Astrocyte (in vitro differentiated cells and primary cell): ENCODE measurements at regions not wholly inside any gene's neighbourhood (a gene's known extent, or its start where the extent isn't known, plus 50 kb on each side); places are given as distances from the start of the nearest gene placed in this dataset.

Experiments used
- DNase-seq: peaks from one replicate; pipeline ENCODE4 v3.0.0-alpha.2; 2010; ENCODE audit warnings: low read depth
- FAIRE-seq: peaks from 2 replicates; lab custom pipeline; 2011; peaks lifted over from hg19 to GRCh38; lab: Jason Lieb, UNC
- H2AFZ ChIP-seq: 2 replicates; pipeline ENCODE4 v1.6.0; 2012; ENCODE audit warnings: low read depth, low read length, inconsistent platforms
- H3K27ac ChIP-seq: 2 replicates; pipeline ENCODE4 v1.5.1; 2011; ENCODE audit warnings: low read depth, low read length, inconsistent platforms
- H3K27me3 ChIP-seq: 2 replicates; pipeline ENCODE4 v1.6.0; 2011; ENCODE audit warnings: low read length, inconsistent platforms; ENCODE audit not compliant: insufficient read depth
- H3K36me3 ChIP-seq: 2 replicates; pipeline ENCODE4 v1.5.1; 2011; ENCODE audit warnings: low read length, inconsistent platforms; ENCODE audit not compliant: insufficient read depth
- H3K4me1 ChIP-seq: 2 replicates; pipeline ENCODE4 v1.5.1; 2011; ENCODE audit warnings: low read length, inconsistent platforms; ENCODE audit not compliant: insufficient read depth
- H3K4me2 ChIP-seq: 2 replicates; pipeline ENCODE4 v1.6.0; 2012; ENCODE audit warnings: low read length, inconsistent platforms
- H3K4me3 ChIP-seq: 2 replicates; pipeline ENCODE4 v1.5.1; 2011; ENCODE audit warnings: low read depth, mild to moderate bottlenecking, low read length, inconsistent platforms; ENCODE audit not compliant: insufficient read depth
- H3K79me2 ChIP-seq: 2 replicates; pipeline ENCODE4 v1.6.0; 2012; ENCODE audit warnings: mild to moderate bottlenecking, low read length, inconsistent platforms; ENCODE audit not compliant: insufficient read depth
- H3K9ac ChIP-seq: 2 replicates; pipeline ENCODE4 v1.6.0; 2012; ENCODE audit warnings: mild to moderate bottlenecking, low read length, inconsistent platforms
- H3K9me3 ChIP-seq: 2 replicates; pipeline ENCODE4 v1.5.1; 2012; ENCODE audit warnings: low read depth, mild to moderate bottlenecking, low read length, inconsistent platforms; ENCODE audit not compliant: insufficient read depth
- H4K20me1 ChIP-seq: 2 replicates; pipeline ENCODE4 v1.6.0; 2012; ENCODE audit warnings: low read length, inconsistent platforms; ENCODE audit not compliant: insufficient read depth
- H3K27ac Mint-ChIP-seq: one replicate; pipeline ENCODE4 v1.8.0; 2021; ENCODE audit warnings: mild to moderate bottlenecking, mixed read lengths; ENCODE audit not compliant: unreplicated experiment
- H3K27me3 Mint-ChIP-seq: one replicate; pipeline ENCODE4 v1.8.0; 2021; ENCODE audit warnings: low read depth, mixed read lengths; ENCODE audit not compliant: unreplicated experiment
- H3K36me3 Mint-ChIP-seq: one replicate; pipeline ENCODE4 v1.8.0; 2021; ENCODE audit warnings: low read depth, mixed read lengths; ENCODE audit not compliant: unreplicated experiment
- H3K4me1 Mint-ChIP-seq: one replicate; pipeline ENCODE4 v1.8.0; 2021; ENCODE audit warnings: low read depth, mixed read lengths; ENCODE audit not compliant: unreplicated experiment
- H3K4me3 Mint-ChIP-seq: one replicate; pipeline ENCODE4 v1.8.0; 2021; ENCODE audit warnings: mild to moderate bottlenecking, moderate library complexity, mixed read lengths; ENCODE audit not compliant: unreplicated experiment
- H3K9me3 Mint-ChIP-seq: one replicate; pipeline ENCODE4 v1.8.0; 2021; ENCODE audit warnings: mild to moderate bottlenecking, mixed read lengths; ENCODE audit not compliant: unreplicated experiment
- EZH2 ChIP-seq: IDR thresholded peaks from 2 replicates; pipeline ENCODE4 v1.6.1; 2012; ENCODE audit warnings: mild to moderate bottlenecking, low read length, inconsistent platforms; ENCODE audit not compliant: insufficient read depth
- TF ChIP-seq, protein P1 (sequence below): IDR thresholded peaks from 2 replicates; pipeline ENCODE4 v1.5.1; 2011; ENCODE audit warnings: low read depth, mild to moderate bottlenecking, inconsistent platforms, low read length, moderate library complexity; ENCODE audit not compliant: insufficient read depth

DNA sequence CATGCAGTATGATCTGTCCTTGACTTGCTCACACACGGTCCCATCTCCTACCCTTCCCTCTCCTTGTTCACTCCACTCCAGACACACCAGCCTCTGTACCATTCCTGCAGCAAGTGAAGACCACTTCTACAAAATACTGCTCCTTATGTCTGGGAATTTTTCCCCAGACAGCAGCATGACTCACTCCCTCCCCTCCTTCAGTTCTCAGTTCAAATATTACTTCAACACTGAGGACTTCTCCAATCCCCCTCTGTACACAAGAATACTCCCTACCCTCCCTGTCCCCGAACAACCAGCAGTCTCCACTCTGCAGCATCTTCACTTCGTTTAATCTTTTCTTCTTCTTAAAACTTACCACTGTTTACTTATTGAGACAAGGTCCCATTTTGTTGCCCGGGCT is 474.0 kb downstream of the GPAM start:
- peaks cover 18% of the 10 kb centered on the region for H3K4me1 Mint-ChIP-seq
- no peaks in the 10 kb centered on the region for H3K27me3 ChIP-seq
- peaks cover 9% of the 10 kb centered on the region for H3K9me3 ChIP-seq
- H3K36me3 ChIP-seq = no peaks in the 10 kb centered on the region
- no peak for TF ChIP-seq EZH2
- TF ChIP-seq, protein P1, sequence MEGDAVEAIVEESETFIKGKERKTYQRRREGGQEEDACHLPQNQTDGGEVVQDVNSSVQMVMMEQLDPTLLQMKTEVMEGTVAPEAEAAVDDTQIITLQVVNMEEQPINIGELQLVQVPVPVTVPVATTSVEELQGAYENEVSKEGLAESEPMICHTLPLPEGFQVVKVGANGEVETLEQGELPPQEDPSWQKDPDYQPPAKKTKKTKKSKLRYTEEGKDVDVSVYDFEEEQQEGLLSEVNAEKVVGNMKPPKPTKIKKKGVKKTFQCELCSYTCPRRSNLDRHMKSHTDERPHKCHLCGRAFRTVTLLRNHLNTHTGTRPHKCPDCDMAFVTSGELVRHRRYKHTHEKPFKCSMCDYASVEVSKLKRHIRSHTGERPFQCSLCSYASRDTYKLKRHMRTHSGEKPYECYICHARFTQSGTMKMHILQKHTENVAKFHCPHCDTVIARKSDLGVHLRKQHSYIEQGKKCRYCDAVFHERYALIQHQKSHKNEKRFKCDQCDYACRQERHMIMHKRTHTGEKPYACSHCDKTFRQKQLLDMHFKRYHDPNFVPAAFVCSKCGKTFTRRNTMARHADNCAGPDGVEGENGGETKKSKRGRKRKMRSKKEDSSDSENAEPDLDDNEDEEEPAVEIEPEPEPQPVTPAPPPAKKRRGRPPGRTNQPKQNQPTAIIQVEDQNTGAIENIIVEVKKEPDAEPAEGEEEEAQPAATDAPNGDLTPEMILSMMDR = no peak
- H2AFZ ChIP-seq = no peak overlapping the region
- H3K27ac Mint-ChIP-seq = peak overlapping the region; percentile 6
- no peak for DNase-seq
- H3K9ac ChIP-seq = no peak overlapping the region
- no peak overlapping the region for H3K4me2 ChIP-seq
- FAIRE-seq = no peak
- no peak overlapping the region for H3K27ac ChIP-seq
- no peak overlapping the region for H3K4me3 Mint-ChIP-seq
- no peak overlapping the region for H3K4me3 ChIP-seq
- peaks cover 11% of the 10 kb centered on the region for H3K9me3 Mint-ChIP-seq
- no peaks in the 10 kb centered on the region for H3K4me1 ChIP-seq
- no peaks in the 10 kb centered on the region for H3K79me2 ChIP-seq
- H4K20me1 ChIP-seq = no peaks in the 10 kb centered on the region
- no peaks in the 10 kb centered on the region for H3K36me3 Mint-ChIP-seq
- no peaks in the 10 kb centered on the region for H3K27me3 Mint-ChIP-seq

DNA sequence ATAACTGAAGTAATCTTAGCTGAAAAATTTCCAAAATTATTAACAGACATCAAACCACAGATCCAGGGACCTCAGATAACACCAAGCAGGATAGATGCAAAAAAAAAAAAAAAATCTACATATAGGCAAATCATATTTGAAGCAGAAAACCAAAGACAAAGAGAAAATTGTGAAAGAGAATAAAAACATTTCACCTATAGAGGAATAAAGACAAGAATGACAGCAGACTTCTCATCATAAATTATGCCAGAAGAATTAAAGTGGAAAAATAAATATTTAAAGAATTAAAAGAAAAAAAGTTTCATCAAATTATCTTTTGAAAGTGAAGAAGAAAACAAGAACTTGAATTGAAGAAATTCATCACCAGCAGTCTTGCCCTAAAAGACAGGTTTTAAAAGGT is 467.5 kb downstream of the GPAM start:
- Histone ChIP-seq H3K9ac (no peak overlapping the region), H3K79me2 (no peaks in the 10 kb centered on the region), H3K4me1 (no peaks in the 10 kb centered on the region), H4K20me1 (no peaks in the 10 kb centered on the region), H3K9me3 (peaks cover 9% of the 10 kb centered on the region), H3K27me3 (no peaks in the 10 kb centered on the region), H3K4me3 (no peak overlapping the region), H2AFZ (no peak overlapping the region), H3K27ac (no peak overlapping the region), H3K4me2 (no peak overlapping the region), H3K36me3 (no peaks in the 10 kb centered on the region)
- no peak overlapping the region for H3K4me3 Mint-ChIP-seq
- no peak for FAIRE-seq
- H3K27me3 Mint-ChIP-seq = no peaks in the 10 kb centered on the region
- H3K27ac Mint-ChIP-seq = no peak overlapping the region
- TF ChIP-seq, protein P1 = no peak
- TF ChIP-seq EZH2 = no peak
- H3K9me3 Mint-ChIP-seq = peaks cover 19% of the 10 kb centered on the region
- no peaks in the 10 kb centered on the region for H3K36me3 Mint-ChIP-seq
- no peaks in the 10 kb centered on the region for H3K4me1 Mint-ChIP-seq
- DNase-seq = no peak

DNA sequence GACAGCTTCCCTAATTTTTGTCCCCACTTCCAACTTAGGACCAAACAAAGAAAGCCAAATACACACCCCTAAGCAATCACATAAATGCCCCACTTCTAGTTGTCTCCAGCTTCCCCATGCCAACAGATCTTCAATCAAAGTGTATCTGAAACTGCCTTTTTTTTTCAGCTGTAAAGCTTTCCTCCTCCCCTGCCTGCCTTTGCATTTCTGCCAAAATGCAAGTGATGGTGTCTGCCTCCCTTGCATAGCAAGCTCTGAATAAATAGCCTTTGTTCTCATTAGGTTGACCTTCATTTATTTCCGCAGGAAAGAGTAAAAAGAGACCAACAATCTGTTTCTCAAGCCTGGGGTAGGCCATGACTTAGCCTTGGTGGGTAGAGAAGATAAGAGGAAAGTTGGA is 459.4 kb downstream of the GPAM start:
- no peaks in the 10 kb centered on the region for H3K36me3 Mint-ChIP-seq
- Histone ChIP-seq H3K79me2 (no peaks in the 10 kb centered on the region), H3K27me3 (no peaks in the 10 kb centered on the region), H3K36me3 (no peaks in the 10 kb centered on the region), H2AFZ (no peak overlapping the region), H3K27ac (no peak overlapping the region), H3K4me1 (no peaks in the 10 kb centered on the region), H3K9ac (no peak overlapping the region), H3K9me3 (no peaks in the 10 kb centered on the region), H3K4me3 (no peak overlapping the region), H4K20me1 (no peaks in the 10 kb centered on the region), H3K4me2 (no peak overlapping the region)
- no peak overlapping the region for H3K27ac Mint-ChIP-seq
- H3K4me3 Mint-ChIP-seq = no peak overlapping the region
- no peaks in the 10 kb centered on the region for H3K4me1 Mint-ChIP-seq
- peaks cover 2% of the 10 kb centered on the region for H3K9me3 Mint-ChIP-seq
- no peak for TF ChIP-seq EZH2
- TF ChIP-seq, protein P1 = no peak
- FAIRE-seq = no peak
- no peaks in the 10 kb centered on the region for H3K27me3 Mint-ChIP-seq
- no peak for DNase-seq
